ELF-1 (cell line): ENCODE measurements at regions not wholly inside any gene's neighbourhood (a gene's known extent, or its start where the extent isn't known, plus 50 kb on each side); places are given as distances from the start of the nearest gene placed in this dataset.
A peak's percentile ranks its signal among the peaks of the same experiment; 100 is the strongest.

Experiments
- DNase-seq: peaks from one replicate; pipeline ENCODE4 v3.0.0-alpha.2; 2016; ENCODE audit warnings: low read depth, low spot score

GRCh38 chr22:27490080-27490479, 311.5 kb downstream of the MN1 start:
- DNase-seq: no peak

- DNase-seq: no peak
Observed at GRCh38 chr22:27491888-27492287, 309.7 kb downstream of the MN1 start.

- no peak for DNase-seq
Observed at GRCh38 chr22:27492566-27493201, 308.9 kb downstream of the MN1 start.

GRCh38 chr22:27493796-27494195, 307.8 kb downstream of the MN1 start:
- DNase-seq: no peak

GRCh38 chr22:27494785-27495184, 306.8 kb downstream of the MN1 start:
- peak; percentile 42 for DNase-seq

- no peak for DNase-seq
Observed at GRCh38 chr22:27495325-27495724, 306.2 kb downstream of the MN1 start.

- no peak for DNase-seq
Observed at GRCh38 chr22:27499121-27499520, 302.4 kb downstream of the MN1 start.

- DNase-seq: peak; percentile 67
Observed at GRCh38 chr22:27501191-27501936, 300.2 kb downstream of the MN1 start.

GRCh38 chr22:27502327-27502726, 299.2 kb downstream of the MN1 start:
- DNase-seq: peak; percentile 43

GRCh38 chr22:27504360-27505253, 296.9 kb downstream of the MN1 start:
- peak; percentile 49 for DNase-seq

- no peak for DNase-seq
Observed at GRCh38 chr22:27507111-27507611, 294.4 kb downstream of the MN1 start.

GRCh38 chr22:27507935-27508526, 293.5 kb downstream of the MN1 start:
- no peak for DNase-seq

GRCh38 chr22:27509132-27509920, 292.2 kb downstream of the MN1 start:
- DNase-seq: no peak

GRCh38 chr22:27510024-27510423, 291.5 kb downstream of the MN1 start:
- DNase-seq: no peak

GRCh38 chr22:27512283-27512761, 289.2 kb downstream of the MN1 start:
- DNase-seq: no peak

GRCh38 chr22:27513021-27513420, 288.5 kb downstream of the MN1 start:
- DNase-seq: no peak

GRCh38 chr22:27514601-27515523, 286.7 kb downstream of the MN1 start:
- DNase-seq: no peak

- no peak for DNase-seq
Observed at GRCh38 chr22:27517361-27518155, 284.0 kb downstream of the MN1 start.
